Lung microvascular endothelial cell (primary cell): ENCODE measurements at regions not wholly inside any gene's neighbourhood (a gene's known extent, or its start where the extent isn't known, plus 50 kb on each side); places are given as distances from the start of the nearest gene placed in this dataset.
"Not testable (repeated sequence)": the region's sequence is repeated elsewhere in the genome, so short reads cannot be mapped to it uniquely, and the experiment has no call there.

Experiments used
- DNase-seq, 2 donors: peaks; one replicate each; pipeline versions ENCODE4 v3.0.0 to v3.0.0-alpha.2; 2010; ENCODE audit warnings: low read depth in 2 of 2

- DNase-seq: no peak
These were observed 365.4 kb downstream of the ADCYAP1 start for GRCh38 chr18:1270081-1270480.

GRCh38 chr18:1273469-1273868 is 368.8 kb downstream of the ADCYAP1 start:
- no peak for DNase-seq

- no peak for DNase-seq
These were observed 387.5 kb downstream of the ADCYAP1 start for GRCh38 chr18:1292167-1292566.

- no peak for DNase-seq
These were observed 389.6 kb downstream of the ADCYAP1 start for GRCh38 chr18:1294229-1294628.

- DNase-seq: no peak
These were observed 391.6 kb downstream of the ADCYAP1 start for GRCh38 chr18:1296237-1296636.

- no peak for DNase-seq
These were observed 398.2 kb downstream of the ADCYAP1 start for GRCh38 chr18:1302861-1303260.

GRCh38 chr18:1304392-1304992 is 399.8 kb downstream of the ADCYAP1 start:
- no peak for DNase-seq

GRCh38 chr18:1306641-1307040 is 402.0 kb downstream of the ADCYAP1 start:
- DNase-seq: no peak

GRCh38 chr18:1308686-1309085 is 404.0 kb downstream of the ADCYAP1 start:
- DNase-seq: no peak

- DNase-seq: no peak
These were observed 406.7 kb downstream of the ADCYAP1 start for GRCh38 chr18:1311376-1311775.

- not testable (repeated sequence) for DNase-seq
These were observed 430.7 kb downstream of the ADCYAP1 start for GRCh38 chr18:1335345-1335744.

GRCh38 chr18:1350931-1351450 is 446.3 kb downstream of the ADCYAP1 start:
- no peak for DNase-seq

- DNase-seq: no peak
These were observed 448.4 kb downstream of the ADCYAP1 start for GRCh38 chr18:1353025-1353424.

GRCh38 chr18:1357724-1358123 is 453.1 kb downstream of the ADCYAP1 start:
- DNase-seq: no peak

GRCh38 chr18:1361936-1362335 is 457.3 kb downstream of the ADCYAP1 start:
- no peak for DNase-seq

- no peak for DNase-seq
These were observed 465.9 kb downstream of the ADCYAP1 start for GRCh38 chr18:1370552-1370951.

- no peak for DNase-seq
These were observed 467.1 kb downstream of the ADCYAP1 start for GRCh38 chr18:1371724-1372123.

GRCh38 chr18:1383465-1383864 is 478.8 kb downstream of the ADCYAP1 start:
- DNase-seq: no peak

GRCh38 chr18:1388468-1388867 is 483.8 kb downstream of the ADCYAP1 start:
- DNase-seq: not testable (repeated sequence)

GRCh38 chr18:1392046-1392445 is 487.4 kb downstream of the ADCYAP1 start:
- DNase-seq: no peak

- no peak for DNase-seq
These were observed 488.4 kb downstream of the ADCYAP1 start for GRCh38 chr18:1392865-1393734.

- no peak for DNase-seq
These were observed 489.3 kb downstream of the ADCYAP1 start for GRCh38 chr18:1393929-1394328.

- DNase-seq: no peak
These were observed 489.8 kb downstream of the ADCYAP1 start for GRCh38 chr18:1394426-1394825.
